Uterus (tissue), 2 donors: ENCODE measurements at regions not wholly inside any gene's neighbourhood (a gene's known extent, or its start where the extent isn't known, plus 50 kb on each side); places are given as distances from the start of the nearest gene placed in this dataset.

Experiments
- CTCF ChIP-seq, 4 experiments: fragments of 200-600 bp in 2 of 4; fragments of 450-650 bp in 2 of 4; sonication (generic) in 2 of 4; IDR thresholded peaks; one replicate each; pipeline ENCODE4 v1.5.1; 2016 to 2019; ENCODE audit warnings: antibody characterized with exemption in 4 of 4, mild to moderate bottlenecking in 2 of 4, moderate library complexity in 1 of 4
- POLR2A ChIP-seq, 2 donors: fragments of 450-650 bp; IDR thresholded peaks; one replicate each; pipeline ENCODE4 v1.6.1; 2016; ENCODE audit warnings: antibody characterized with exemption in 2 of 2, mild to moderate bottlenecking in 1 of 2, moderate library complexity in 1 of 2

- no peak for TF ChIP-seq CTCF (IDR thresholded peaks at IDR 0.05)
- no peak for TF ChIP-seq POLR2A (IDR thresholded peaks at IDR 0.05)
Measured at GRCh38 chr19:28615546-28615916, 597.4 kb downstream of the UQCRFS1 start.
